ENCODE measurements at regions not wholly inside any gene's neighbourhood (a gene's known extent, or its start where the extent isn't known, plus 50 kb on each side); places are given as distances from the start of the nearest gene placed in this dataset.
"Not testable (repeated sequence)": the region's sequence is repeated elsewhere in the genome, so short reads cannot be mapped to it uniquely, and the experiment has no call there.

- H3K27ac ChIP-seq, result no peak overlapping the region
- TF ChIP-seq CTCF (conservative IDR thresholded peaks at IDR 0.05), result no peak
Observed at GRCh38 chrX:115906276-115906675, 264.3 kb upstream of the AGTR2 start.

- no peak overlapping the region for H3K27ac ChIP-seq
- no peak for TF ChIP-seq CTCF (conservative IDR thresholded peaks at IDR 0.05)
Observed at GRCh38 chrX:115906881-115907280, 263.7 kb upstream of the AGTR2 start.

GRCh38 chrX:115909017-115909416 is 261.5 kb upstream of the AGTR2 start:
- H3K27ac ChIP-seq, result no peak overlapping the region
- TF ChIP-seq CTCF (conservative IDR thresholded peaks at IDR 0.05), result no peak

- no peak overlapping the region for H3K27ac ChIP-seq
- no peak for TF ChIP-seq CTCF (conservative IDR thresholded peaks at IDR 0.05)
Observed at GRCh38 chrX:115911967-115912366, 258.6 kb upstream of the AGTR2 start.

GRCh38 chrX:115912372-115912897 is 258.1 kb upstream of the AGTR2 start:
- H3K27ac ChIP-seq, result no peak overlapping the region

GRCh38 chrX:115913575-115913974 is 257.0 kb upstream of the AGTR2 start:
- no peak for TF ChIP-seq CTCF (conservative IDR thresholded peaks at IDR 0.05)
- no peak overlapping the region for H3K27ac ChIP-seq

More at GRCh38 chrX:115912372-115912897, 258.1 kb upstream of the AGTR2 start:
- no peak for TF ChIP-seq CTCF (conservative IDR thresholded peaks at IDR 0.05)

GRCh38 chrX:115915625-115916024 is 254.9 kb upstream of the AGTR2 start:
- not testable (repeated sequence) for H3K27ac ChIP-seq

- no peak for TF ChIP-seq CTCF (conservative IDR thresholded peaks at IDR 0.05)
- no peak overlapping the region for H3K27ac ChIP-seq
Observed at GRCh38 chrX:115929480-115929879, 241.1 kb upstream of the AGTR2 start.

Measured in VCaP (cell line).